Stimulated activated CD4-positive, alpha-beta T cell treated with anti-CD3 and anti-CD28 coated beads, Interleukin-4, amount 100 ng/mL, for 1 hour (primary cell): ENCODE measurements at regions not wholly inside any gene's neighbourhood (a gene's known extent, or its start where the extent isn't known, plus 50 kb on each side); places are given as distances from the start of the nearest gene placed in this dataset.

Experiments
- DNase-seq: peaks from one replicate; pipeline ENCODE4 v3.0.0-alpha.2; 2020

DNA sequence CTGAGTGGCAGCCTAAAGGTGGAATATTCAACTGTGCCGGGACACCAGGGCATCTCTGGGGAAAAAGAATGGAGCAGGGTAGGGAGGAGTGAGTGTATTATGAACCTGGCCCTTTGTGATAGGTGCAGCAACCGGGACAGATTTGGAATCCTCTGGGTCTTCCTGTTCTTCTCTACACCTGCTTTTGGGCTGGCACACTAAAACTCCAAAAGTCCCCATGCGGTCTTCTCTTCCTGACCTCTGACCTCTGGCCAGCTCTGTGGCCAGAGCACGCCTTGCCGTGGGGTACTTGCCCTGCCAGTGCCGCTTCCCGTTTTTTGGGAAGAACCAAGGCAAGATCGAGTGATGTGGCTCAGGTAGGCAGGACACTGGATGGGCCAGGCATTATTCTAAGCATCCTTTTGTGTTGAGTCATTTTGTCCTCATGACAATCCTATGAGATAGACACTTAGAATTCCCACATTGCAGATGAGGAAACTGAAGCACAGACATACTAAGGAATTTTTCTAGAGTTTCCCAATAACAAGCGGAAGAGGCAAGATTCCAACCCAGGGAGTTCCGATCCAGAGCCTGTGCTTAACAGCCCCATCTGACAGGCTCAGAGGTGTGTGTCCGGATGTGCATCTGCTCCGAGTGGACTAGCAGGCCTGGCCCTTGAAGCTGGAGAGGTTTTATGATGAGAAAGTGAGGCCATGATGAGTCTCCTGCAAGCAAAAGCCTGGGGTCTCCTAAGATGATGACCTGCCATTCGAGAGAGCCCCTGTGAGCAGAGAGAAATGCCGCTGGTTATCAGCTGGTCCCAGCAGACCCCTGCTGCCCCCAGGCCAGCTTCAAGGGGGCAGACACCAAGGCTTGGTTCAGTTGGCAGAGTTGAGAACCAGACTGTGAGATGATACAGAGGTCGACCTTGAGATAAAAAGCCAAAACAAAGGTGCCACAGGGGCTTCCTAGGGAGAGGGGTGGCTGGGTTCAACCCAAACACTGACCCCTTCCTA is 67.9 kb upstream of the ESRRB start:
- no peak for DNase-seq

DNA sequence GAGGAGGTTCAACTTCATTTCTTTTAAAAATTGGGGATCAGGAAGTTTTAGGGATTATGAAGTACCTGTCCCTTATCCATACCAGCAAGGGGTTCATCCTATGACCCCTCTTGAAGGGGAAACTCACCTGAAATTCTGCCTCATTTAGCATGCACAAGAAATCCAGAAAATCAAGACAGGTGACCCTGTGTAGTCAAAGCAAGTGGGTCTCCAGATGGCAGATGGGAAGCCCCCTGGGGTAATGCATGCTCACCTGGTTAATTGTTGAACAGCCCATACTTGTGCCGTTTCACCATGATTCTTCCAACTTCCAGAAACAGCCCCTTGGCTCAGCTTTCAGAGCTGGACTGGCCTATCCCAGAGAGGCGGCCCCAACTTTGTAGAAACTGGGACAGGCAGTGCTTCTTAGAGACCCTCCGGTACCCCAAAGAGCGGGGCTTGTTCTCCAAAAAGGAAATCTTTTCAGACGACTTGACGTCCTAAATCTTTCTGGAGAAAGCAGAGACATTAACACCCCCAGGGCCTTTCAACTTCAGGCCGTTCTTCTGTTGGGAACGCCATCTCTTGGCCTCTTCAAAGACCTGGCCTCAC is 66.3 kb upstream of the ESRRB start:
- DNase-seq, result no peak

DNA sequence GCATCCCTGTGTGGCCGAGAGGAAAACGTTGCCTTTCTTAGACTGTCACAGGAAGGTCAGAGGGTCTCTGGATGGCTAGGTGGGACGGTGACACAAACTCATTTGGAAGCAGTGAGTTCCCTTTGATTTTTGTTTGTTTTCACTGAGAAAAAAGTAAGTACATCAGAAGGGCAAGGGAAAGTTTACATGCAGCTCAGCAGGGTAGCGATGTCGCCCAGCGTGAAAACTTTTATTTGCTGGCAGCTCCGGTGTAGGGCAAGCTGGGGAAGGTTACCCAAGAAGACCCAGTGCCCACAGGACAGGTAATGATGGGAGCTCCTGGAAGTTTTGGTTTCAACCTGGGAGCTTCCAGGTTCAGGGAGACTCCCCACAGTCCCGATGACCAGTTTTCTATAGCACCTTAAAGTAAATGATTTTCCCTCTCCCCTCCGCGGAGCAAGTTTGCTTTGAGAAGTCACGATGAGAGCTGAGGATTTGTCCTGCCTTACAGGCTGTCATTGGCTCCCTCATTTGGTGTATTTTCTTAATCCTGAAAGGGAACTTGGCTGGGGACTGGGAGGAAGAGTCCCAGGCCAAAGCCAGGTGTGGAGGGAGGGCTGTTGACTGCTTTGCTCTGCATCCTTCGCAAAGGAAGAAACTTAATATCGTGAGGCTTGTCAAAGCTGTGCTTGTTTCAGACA is 64.7 kb upstream of the ESRRB start:
- no peak for DNase-seq

DNA sequence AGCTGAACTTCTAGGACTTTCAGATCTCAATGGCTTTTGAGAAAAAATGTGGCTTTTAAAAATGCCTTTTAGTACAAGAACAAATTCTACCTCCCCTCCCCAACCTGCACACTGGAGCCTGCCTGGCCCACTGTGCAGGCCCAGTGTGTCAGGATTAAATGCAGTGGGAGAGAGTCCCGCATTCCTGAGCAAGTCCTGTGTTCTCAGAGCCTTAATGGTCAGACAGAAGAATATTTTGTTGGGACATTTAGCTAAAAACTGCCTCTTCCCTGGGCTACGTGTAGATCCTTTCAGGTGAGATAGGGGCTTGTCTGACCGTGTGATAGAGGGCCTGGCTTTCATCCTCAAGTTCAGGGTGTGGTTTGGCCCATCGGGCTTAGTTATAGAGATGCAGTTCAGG is 63.1 kb upstream of the ESRRB start:
- no peak for DNase-seq

DNA sequence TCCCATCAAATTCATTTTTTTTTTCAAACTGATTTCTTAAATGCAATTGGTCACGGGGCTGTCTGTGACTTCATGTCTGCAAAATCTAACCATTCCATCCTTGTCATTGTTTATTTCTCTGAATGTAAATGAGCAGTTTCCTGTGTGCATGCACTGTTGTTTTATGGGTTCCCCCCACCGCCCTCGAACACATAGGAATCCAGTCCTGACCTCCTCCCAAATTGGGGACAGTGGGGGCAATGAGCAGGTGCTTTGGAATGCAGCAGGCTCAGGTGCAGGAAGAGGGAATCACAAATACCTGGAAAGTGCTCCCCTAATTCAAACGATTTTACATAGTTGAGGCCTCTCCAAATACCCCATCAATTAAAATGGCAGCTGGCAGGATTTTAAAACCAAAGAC is 62.6 kb upstream of the ESRRB start:
- no peak for DNase-seq

DNA sequence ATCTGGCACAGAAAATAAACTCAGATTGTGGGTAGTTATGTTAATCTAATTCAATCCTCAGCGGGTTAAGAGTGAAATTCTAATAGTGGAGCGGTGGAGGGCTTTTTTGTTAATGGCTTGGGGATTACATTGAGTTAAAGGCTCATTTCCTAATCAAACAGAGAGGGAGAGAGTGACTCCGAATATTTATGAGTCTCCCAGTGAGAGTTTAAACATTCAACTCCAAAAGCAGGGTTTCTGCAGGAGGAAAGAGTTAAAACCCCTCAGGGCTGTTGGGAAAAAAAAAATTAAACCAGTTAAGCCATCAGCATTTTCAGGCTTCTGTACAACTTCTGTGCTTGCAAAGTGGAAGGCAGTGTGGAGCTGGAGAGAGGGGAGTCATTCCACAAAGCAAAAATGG is 62.1 kb upstream of the ESRRB start:
- no peak for DNase-seq

DNA sequence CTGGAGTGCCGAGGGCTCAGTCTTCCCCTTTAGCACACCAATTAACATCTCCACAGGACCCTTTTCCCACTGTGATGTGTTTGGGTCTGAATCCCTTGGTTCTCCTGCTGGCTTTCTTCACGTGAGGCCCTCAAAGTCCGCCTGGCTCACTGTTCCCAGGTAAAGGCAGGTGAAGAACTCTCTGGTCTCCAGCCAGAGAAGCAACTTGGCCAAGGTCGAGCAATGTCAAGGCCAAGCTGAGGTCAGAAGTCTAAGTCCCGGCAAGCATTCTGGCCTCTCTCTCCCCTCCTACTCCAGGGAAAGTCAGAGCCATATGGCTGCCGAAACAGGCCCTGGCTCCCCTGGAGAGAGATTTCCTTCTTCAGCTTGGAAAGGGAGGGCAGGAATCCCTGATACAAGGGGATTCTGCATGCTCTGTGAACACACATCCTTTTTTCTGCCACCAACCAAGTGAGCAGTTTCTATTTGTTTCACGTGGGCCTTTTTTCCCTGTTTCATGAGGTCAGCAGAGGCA is 61.4 kb upstream of the ESRRB start:
- no peak for DNase-seq

- DNase-seq, result no peak
These were observed 55.5 kb upstream of the ESRRB start for GRCh38 chr14:76320486-76320885.

- DNase-seq, result no peak
These were observed 55.0 kb upstream of the ESRRB start for GRCh38 chr14:76320975-76321374.

GRCh38 chr14:76322594-76323220 is 53.2 kb upstream of the ESRRB start:
- DNase-seq, result no peak

DNA sequence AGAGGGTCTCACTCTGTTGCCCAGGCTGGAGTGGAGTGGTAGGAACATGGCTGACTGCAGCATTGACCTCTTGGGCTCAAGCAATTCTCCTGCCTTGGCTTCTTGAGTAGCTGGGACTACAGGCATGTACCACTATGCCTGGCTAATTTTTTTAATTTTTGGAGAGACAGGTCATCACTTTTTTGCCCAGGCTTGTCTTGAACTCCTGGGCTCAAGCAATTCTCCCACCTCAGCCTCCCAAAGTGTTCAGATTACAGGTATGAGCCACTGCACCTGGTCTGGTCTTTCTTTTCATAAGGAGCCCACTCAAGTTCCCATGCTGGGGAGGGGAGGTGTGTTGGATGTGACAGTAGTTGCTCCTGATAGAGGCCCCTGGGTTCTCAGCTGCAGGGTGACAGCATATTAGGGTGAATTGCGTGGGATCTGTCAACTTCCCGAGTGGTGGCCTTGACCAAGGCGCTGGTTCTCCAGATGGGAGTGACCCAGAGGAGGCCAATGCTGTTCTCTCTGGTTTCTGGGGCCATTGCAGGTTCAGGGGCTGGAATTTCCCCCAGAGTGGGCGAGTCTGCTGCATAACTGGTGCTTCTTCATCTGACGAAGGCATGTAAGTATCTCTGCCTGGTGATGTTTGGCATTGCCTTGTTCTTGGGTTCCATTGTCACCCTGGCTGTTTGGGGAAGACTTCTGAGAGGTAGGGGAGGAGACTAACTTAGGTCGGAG is 52.4 kb upstream of the ESRRB start:
- no peak for DNase-seq

- no peak for DNase-seq
These were observed 51.8 kb upstream of the ESRRB start for GRCh38 chr14:76324133-76324532.
